ENCODE measurements at regions not wholly inside any gene's neighbourhood (a gene's known extent, or its start where the extent isn't known, plus 50 kb on each side); places are given as distances from the start of the nearest gene placed in this dataset.
"Not testable (repeated sequence)": the region's sequence is repeated elsewhere in the genome, so short reads cannot be mapped to it uniquely, and the experiment has no call there.

DNA sequence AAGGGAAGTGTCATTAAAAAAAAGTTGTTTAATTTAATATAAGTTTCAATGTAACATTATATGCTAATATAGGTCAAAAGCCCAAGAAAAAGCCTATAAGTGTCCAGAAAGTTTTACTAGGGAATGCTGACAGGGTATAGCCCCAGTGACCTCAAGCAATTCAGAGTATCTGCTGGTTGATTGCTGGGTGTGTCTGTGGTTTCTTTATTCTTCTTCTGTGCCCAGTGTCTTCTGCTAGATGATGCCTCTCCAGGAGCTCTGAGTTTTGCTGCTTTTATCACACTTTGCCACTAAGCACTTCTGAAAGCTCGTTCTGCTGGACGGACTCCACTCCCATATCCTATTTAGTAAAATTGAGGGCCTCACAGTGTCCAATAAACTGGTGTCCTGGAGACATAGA is 212.2 kb upstream of the NRG3 start:
- Histone ChIP-seq H3K4me3 (ENCODE audit: low read depth, low read length) (no peak overlapping the region), H3K27me3 (replicated peaks; ENCODE audit: control insufficient read depth, insufficient read depth, low read length) (no peaks in the 10 kb centered on the region), H3K36me3 (ENCODE audit: control insufficient read depth, insufficient read depth, low read length) (no peaks in the 10 kb centered on the region), H3K9me3 (no peaks in the 10 kb centered on the region), H3K4me1 (no peaks in the 10 kb centered on the region)
- no TSS peak for BruUV-seq (replicated peaks)
- intact Hi-C loops (cut with micrococcal nuclease; ENCODE audit: unreplicated experiment): no loop called here
- no peak overlapping the region for H3K4me3 Mint-ChIP-seq (ENCODE audit: unreplicated experiment)
- no peak for DNase-seq
- H3K36me3 Mint-ChIP-seq (ENCODE audit: insufficient read depth, unreplicated experiment): no peaks in the 10 kb centered on the region
- CTCF ChIA-PET: no interaction called here
- no peak overlapping the region for H3K27ac Mint-ChIP-seq (ENCODE audit: unreplicated experiment)
- POLR2A ChIA-PET: no interaction called here
- TF ChIP-seq, protein P1, sequence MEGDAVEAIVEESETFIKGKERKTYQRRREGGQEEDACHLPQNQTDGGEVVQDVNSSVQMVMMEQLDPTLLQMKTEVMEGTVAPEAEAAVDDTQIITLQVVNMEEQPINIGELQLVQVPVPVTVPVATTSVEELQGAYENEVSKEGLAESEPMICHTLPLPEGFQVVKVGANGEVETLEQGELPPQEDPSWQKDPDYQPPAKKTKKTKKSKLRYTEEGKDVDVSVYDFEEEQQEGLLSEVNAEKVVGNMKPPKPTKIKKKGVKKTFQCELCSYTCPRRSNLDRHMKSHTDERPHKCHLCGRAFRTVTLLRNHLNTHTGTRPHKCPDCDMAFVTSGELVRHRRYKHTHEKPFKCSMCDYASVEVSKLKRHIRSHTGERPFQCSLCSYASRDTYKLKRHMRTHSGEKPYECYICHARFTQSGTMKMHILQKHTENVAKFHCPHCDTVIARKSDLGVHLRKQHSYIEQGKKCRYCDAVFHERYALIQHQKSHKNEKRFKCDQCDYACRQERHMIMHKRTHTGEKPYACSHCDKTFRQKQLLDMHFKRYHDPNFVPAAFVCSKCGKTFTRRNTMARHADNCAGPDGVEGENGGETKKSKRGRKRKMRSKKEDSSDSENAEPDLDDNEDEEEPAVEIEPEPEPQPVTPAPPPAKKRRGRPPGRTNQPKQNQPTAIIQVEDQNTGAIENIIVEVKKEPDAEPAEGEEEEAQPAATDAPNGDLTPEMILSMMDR (IDR thresholded peaks at IDR 0.05; ENCODE audit: insufficient read depth in 1 of 2, low read depth in 1 of 2, low read length in 1 of 2, severe bottlenecking in 1 of 2, unreplicated experiment in 1 of 2): no peak
- no peaks in the 10 kb centered on the region for H3K9me3 Mint-ChIP-seq (ENCODE audit: unreplicated experiment)
- no peaks in the 10 kb centered on the region for H3K4me1 Mint-ChIP-seq (ENCODE audit: low read depth, unreplicated experiment)
- no peaks in the 10 kb centered on the region for H3K27me3 Mint-ChIP-seq (ENCODE audit: insufficient read depth, unreplicated experiment)

DNA sequence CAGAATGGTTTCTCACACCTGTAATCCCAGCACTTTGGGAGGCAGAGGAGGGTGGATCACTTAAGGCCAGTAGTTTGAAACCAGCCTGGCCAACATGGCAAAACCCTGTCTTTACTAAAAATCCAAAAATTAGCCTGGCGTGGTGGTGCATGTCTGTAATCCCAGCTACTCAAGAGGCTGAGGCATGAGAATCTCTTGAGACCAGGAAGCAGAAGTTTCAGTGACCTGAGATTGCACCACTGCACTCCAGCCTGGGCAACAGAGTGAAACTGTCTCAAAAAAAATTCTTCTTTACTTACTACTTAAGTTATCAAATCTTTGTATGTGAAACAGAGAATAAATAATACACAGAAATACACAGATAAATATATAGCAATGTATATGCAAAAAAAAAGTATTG is 210.2 kb upstream of the NRG3 start:
- H3K4me1 ChIP-seq; POLR2A ChIA-PET; H3K9me3 ChIP-seq; H3K36me3 ChIP-seq (ENCODE audit: control insufficient read depth, insufficient read depth, low read length); DNase-seq; H3K27me3 Mint-ChIP-seq (ENCODE audit: insufficient read depth, unreplicated experiment); BruUV-seq (replicated peaks); H3K36me3 Mint-ChIP-seq (ENCODE audit: insufficient read depth, unreplicated experiment); H3K4me3 Mint-ChIP-seq (ENCODE audit: unreplicated experiment); intact Hi-C loops (cut with micrococcal nuclease; ENCODE audit: unreplicated experiment); H3K27ac Mint-ChIP-seq (ENCODE audit: unreplicated experiment); H3K27me3 ChIP-seq (replicated peaks; ENCODE audit: control insufficient read depth, insufficient read depth, low read length); H3K9me3 Mint-ChIP-seq (ENCODE audit: unreplicated experiment); H3K4me1 Mint-ChIP-seq (ENCODE audit: low read depth, unreplicated experiment); H3K4me3 ChIP-seq (ENCODE audit: low read depth, low read length); CTCF ChIA-PET: not testable (repeated sequence)

DNA sequence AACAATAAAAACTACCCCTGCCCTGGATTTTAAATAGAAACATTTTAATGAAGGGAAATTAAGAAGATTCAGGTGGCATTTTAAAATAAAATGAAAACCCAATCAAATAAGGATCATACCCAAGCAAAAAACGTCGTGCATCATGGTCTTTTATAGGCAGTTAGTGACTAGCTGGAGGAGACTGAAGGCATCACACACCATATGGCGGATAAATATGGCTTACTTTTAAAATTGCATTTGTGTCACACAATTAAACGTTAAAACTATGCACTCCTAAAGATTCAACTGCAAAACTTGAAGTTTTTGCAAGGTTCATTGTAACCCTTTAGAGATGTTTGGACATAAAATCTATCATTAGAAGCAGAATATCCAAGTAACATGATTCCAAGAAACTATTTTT is 200.1 kb upstream of the NRG3 start:
- Mint-ChIP-seq H3K4me3 (ENCODE audit: unreplicated experiment) (no peak overlapping the region), H3K27me3 (ENCODE audit: insufficient read depth, unreplicated experiment) (no peaks in the 10 kb centered on the region), H3K27ac (ENCODE audit: unreplicated experiment) (no peak overlapping the region), H3K9me3 (ENCODE audit: unreplicated experiment) (no peaks in the 10 kb centered on the region), H3K36me3 (ENCODE audit: insufficient read depth, unreplicated experiment) (no peaks in the 10 kb centered on the region), H3K4me1 (ENCODE audit: low read depth, unreplicated experiment) (no peaks in the 10 kb centered on the region)
- ChIA-PET CTCF (no interaction called here), POLR2A (no interaction called here)
- no peak overlapping the region for H3K4me3 ChIP-seq (ENCODE audit: low read depth, low read length)
- DNase-seq: no peak
- no TSS peak for BruUV-seq (replicated peaks)
- H3K27me3 ChIP-seq (replicated peaks; ENCODE audit: control insufficient read depth, insufficient read depth, low read length): no peaks in the 10 kb centered on the region
- no peaks in the 10 kb centered on the region for H3K4me1 ChIP-seq
- TF ChIP-seq, protein P1 (IDR thresholded peaks at IDR 0.05; ENCODE audit: insufficient read depth in 1 of 2, low read depth in 1 of 2, low read length in 1 of 2, severe bottlenecking in 1 of 2, unreplicated experiment in 1 of 2): no peak
- H3K36me3 ChIP-seq (ENCODE audit: control insufficient read depth, insufficient read depth, low read length): no peaks in the 10 kb centered on the region
- H3K9me3 ChIP-seq: no peaks in the 10 kb centered on the region; the same call in 1 of the 2 replicates
- intact Hi-C loops (cut with micrococcal nuclease; ENCODE audit: unreplicated experiment): no loop called here

DNA sequence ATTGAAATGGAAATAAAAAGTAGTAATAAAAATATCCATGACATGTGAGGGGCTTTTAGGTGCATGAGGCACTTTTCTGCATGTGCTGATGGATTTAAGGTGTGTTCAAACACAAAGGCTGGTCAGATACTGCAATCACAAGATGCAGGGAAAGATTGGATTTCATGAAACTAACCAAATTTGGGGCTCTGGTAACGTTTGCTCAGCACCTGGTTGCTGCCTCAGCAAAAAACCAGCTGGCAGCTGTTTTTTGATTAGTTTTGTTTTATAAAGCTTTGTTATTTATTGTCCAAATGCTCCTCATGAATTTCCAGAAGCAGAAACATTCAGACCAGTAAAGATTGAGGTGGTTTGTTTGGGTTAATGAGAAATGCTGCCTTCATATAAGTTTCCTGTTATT is 195.7 kb upstream of the NRG3 start:
- no peaks in the 10 kb centered on the region for H3K36me3 Mint-ChIP-seq (ENCODE audit: insufficient read depth, unreplicated experiment)
- H3K9me3 Mint-ChIP-seq (ENCODE audit: unreplicated experiment): no peaks in the 10 kb centered on the region
- intact Hi-C loops (cut with micrococcal nuclease; ENCODE audit: unreplicated experiment): no loop called here
- no peaks in the 10 kb centered on the region for H3K27me3 Mint-ChIP-seq (ENCODE audit: insufficient read depth, unreplicated experiment)
- TF ChIP-seq, protein P1 (IDR thresholded peaks at IDR 0.05; ENCODE audit: insufficient read depth in 1 of 2, low read depth in 1 of 2, low read length in 1 of 2, severe bottlenecking in 1 of 2, unreplicated experiment in 1 of 2): no peak
- no peak overlapping the region for H3K4me3 ChIP-seq (ENCODE audit: low read depth, low read length)
- CTCF ChIA-PET: no interaction called here
- no peak overlapping the region for H3K4me3 Mint-ChIP-seq (ENCODE audit: unreplicated experiment)
- no peaks in the 10 kb centered on the region for H3K36me3 ChIP-seq (ENCODE audit: control insufficient read depth, insufficient read depth, low read length)
- H3K9me3 ChIP-seq: no peaks in the 10 kb centered on the region
- no TSS peak for BruUV-seq (replicated peaks)
- no peak for DNase-seq
- no peak overlapping the region for H3K27ac Mint-ChIP-seq (ENCODE audit: unreplicated experiment)
- no peaks in the 10 kb centered on the region for H3K4me1 ChIP-seq
- no peaks in the 10 kb centered on the region for H3K27me3 ChIP-seq (replicated peaks; ENCODE audit: control insufficient read depth, insufficient read depth, low read length)
- H3K4me1 Mint-ChIP-seq (ENCODE audit: low read depth, unreplicated experiment): no peaks in the 10 kb centered on the region
- POLR2A ChIA-PET: no interaction called here
